CD14-positive monocyte (primary cell): ENCODE measurements at regions not wholly inside any gene's neighbourhood (a gene's known extent, or its start where the extent isn't known, plus 50 kb on each side); places are given as distances from the start of the nearest gene placed in this dataset.

ENCODE experiments used
- DNase-seq, 3 donors: peaks; one replicate each; pipeline ENCODE4 v3.0.0-alpha.2; 2011 to 2022
- H2AFZ ChIP-seq: 2 replicates; pipeline ENCODE4 v1.6.0; 2012; ENCODE audit warnings: mild to moderate bottlenecking, low read depth, low read length, inconsistent platforms; ENCODE audit not compliant: insufficient read depth, poor library complexity, severe bottlenecking
- H3K27ac ChIP-seq, 2 donors: 1 replicate in 1 of 2; 2 replicates in 1 of 2; pipeline ENCODE4 v1.5.1; 2012 to 2013; ENCODE audit warnings: low read length in 2 of 2, control low read depth in 1 of 2, inconsistent platforms in 1 of 2, low read depth in 1 of 2, mild to moderate bottlenecking in 1 of 2
- H3K27me3 ChIP-seq, 2 donors: one replicate each; pipeline versions ENCODE4 v1.6.0 to v1.6.1; 2011 to 2013; ENCODE audit warnings: low read length in 2 of 2; ENCODE audit not compliant: control insufficient read depth in 2 of 2, insufficient read depth in 2 of 2
- H3K36me3 ChIP-seq, 2 donors: replicated peaks in 1 of 2; 1 replicate in 1 of 2; 2 replicates in 1 of 2; pipeline versions ENCODE4 v1.5.1 to v1.6.1; 2012 to 2013; ENCODE audit warnings: low read length in 2 of 2, control low read depth in 1 of 2, inconsistent platforms in 1 of 2, mild to moderate bottlenecking in 1 of 2; ENCODE audit not compliant: insufficient read depth in 2 of 2, control insufficient read depth in 1 of 2
- H3K4me1 ChIP-seq, 2 donors: 1 replicate in 1 of 2; 2 replicates in 1 of 2; pipeline versions ENCODE4 v1.5.1 to v1.6.1; 2012 to 2013; ENCODE audit warnings: low read length in 2 of 2, control low read depth in 1 of 2, inconsistent platforms in 1 of 2, mild to moderate bottlenecking in 1 of 2, moderate library complexity in 1 of 2; ENCODE audit not compliant: insufficient read depth in 2 of 2, control insufficient read depth in 1 of 2
- H3K4me2 ChIP-seq: replicated peaks from 2 replicates; pipeline ENCODE3; 2012; ENCODE audit warnings: low read length, moderate library complexity, mild to moderate bottlenecking; ENCODE audit not compliant: poor library complexity, severe bottlenecking; ENCODE audit errors: extremely low read depth
- H3K4me3 ChIP-seq, 3 experiments: fragments of 200-600 bp in 1 of 3; sonication (generic) in 1 of 3; replicated peaks in 1 of 3; 1 replicate in 2 of 3; 2 replicates in 1 of 3; pipeline ENCODE4 v1.5.1; 2011 to 2013; ENCODE audit warnings: low read length in 3 of 3, mild to moderate bottlenecking in 3 of 3, control low read depth in 2 of 3, low read depth in 2 of 3, inconsistent platforms in 1 of 3, moderate library complexity in 1 of 3
- H3K79me2 ChIP-seq: 2 replicates; pipeline ENCODE4 v1.6.0; 2012; ENCODE audit warnings: mild to moderate bottlenecking, control low read depth, inconsistent platforms, low read length, moderate library complexity; ENCODE audit not compliant: insufficient read depth
- H3K9ac ChIP-seq: 2 replicates; pipeline ENCODE4 v1.6.0; 2017; ENCODE audit warnings: low read length, mild to moderate bottlenecking; ENCODE audit not compliant: insufficient read depth, poor library complexity, severe bottlenecking
- H3K9me3 ChIP-seq, 2 donors: replicated peaks in 1 of 2; 1 replicate in 1 of 2; 2 replicates in 1 of 2; pipeline versions ENCODE4 v1.5.1 to v1.6.1; 2012 to 2013; ENCODE audit warnings: low read length in 2 of 2, control low read depth in 1 of 2; ENCODE audit not compliant: control insufficient read depth in 1 of 2, insufficient read depth in 1 of 2
- H4K20me1 ChIP-seq: 2 replicates; pipeline ENCODE4 v1.6.0; 2012; ENCODE audit warnings: mild to moderate bottlenecking, low read length, control low read depth, moderate library complexity; ENCODE audit not compliant: insufficient read depth
- H3K27ac Mint-ChIP-seq, 7 donors: one replicate each; pipeline ENCODE4 v1.8.0; 2020; ENCODE audit warnings: mild to moderate bottlenecking in 7 of 7, mixed read lengths in 7 of 7, moderate library complexity in 6 of 7, inconsistent platforms in 2 of 7
- H3K27me3 Mint-ChIP-seq, 3 donors: one replicate each; pipeline ENCODE4 v1.8.0; 2021 to 2022; ENCODE audit warnings: low read depth in 3 of 3, mild to moderate bottlenecking in 3 of 3, mixed read lengths in 3 of 3, moderate library complexity in 3 of 3, inconsistent platforms in 1 of 3
- H3K36me3 Mint-ChIP-seq, 2 donors: one replicate each; pipeline ENCODE4 v1.8.0; 2020; ENCODE audit warnings: mixed read lengths in 2 of 2, inconsistent platforms in 1 of 2, mild to moderate bottlenecking in 1 of 2
- H3K4me1 Mint-ChIP-seq: one replicate; pipeline ENCODE4 v1.8.0; 2020; ENCODE audit warnings: mild to moderate bottlenecking, mixed read lengths
- H3K4me3 Mint-ChIP-seq, 2 donors: one replicate each; pipeline ENCODE4 v1.8.0; 2020; ENCODE audit warnings: mild to moderate bottlenecking in 2 of 2, mixed read lengths in 2 of 2, moderate library complexity in 1 of 2
- H3K9me3 Mint-ChIP-seq, 7 donors: one replicate each; pipeline ENCODE4 v1.8.0; 2020 to 2022; ENCODE audit warnings: mixed read lengths in 7 of 7, mild to moderate bottlenecking in 6 of 7, moderate library complexity in 6 of 7, inconsistent platforms in 2 of 7
- WGBS: methylation state at CpG from one replicate; pipeline ENCODE4 v1.1.5; 2013; ENCODE audit warnings: missing lambda C conversion rate; ENCODE audit not compliant: insufficient coverage; 5-methylcytosine and 5-hydroxymethylcytosine counted together
- intact Hi-C, 2 donors: fragments of 100-400 bp; cut with micrococcal nuclease; formaldehyde crosslinking; loops; one replicate each; pipeline versions ENCODE4 v1.15.0 to v1.15.1; 2023
- TF ChIP-seq, protein P1 (sequence below): fragments of 200-600 bp; IDR thresholded peaks from one replicate; pipeline ENCODE4 v1.8.0; 2022; ENCODE audit warnings: antibody characterized with exemption, mild to moderate bottlenecking

DNA sequence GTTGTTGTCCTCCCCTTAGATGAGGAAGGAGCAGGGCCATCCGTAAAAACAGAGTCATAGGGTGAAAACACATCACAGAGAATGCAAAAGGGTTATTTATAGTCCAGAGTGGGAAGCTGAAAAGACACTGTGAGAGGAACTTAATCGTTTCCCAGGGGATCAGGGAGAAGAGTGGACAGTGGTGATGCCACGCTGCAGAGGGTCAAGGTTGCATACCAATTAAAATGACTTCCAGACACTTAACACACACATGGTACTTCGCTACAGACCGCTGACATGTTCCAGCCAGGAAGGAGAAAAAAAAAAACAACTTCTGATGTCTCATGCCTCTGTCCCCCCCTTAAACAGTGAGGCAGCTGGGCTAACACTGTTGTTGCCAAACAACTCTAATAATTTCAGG, 713.8 kb upstream of the RBFOX1 start:
- Histone ChIP-seq H3K27me3 (no peaks in the 10 kb centered on the region), H3K36me3 (no peaks in the 10 kb centered on the region), H3K4me1 (no peaks in the 10 kb centered on the region), H2AFZ (no peak overlapping the region), H3K4me3 (no peak overlapping the region), H3K9ac (no peak overlapping the region), H3K27ac (no peak overlapping the region), H3K4me2 (no peak overlapping the region), H3K9me3 (peaks cover 0 to 4% of the 10 kb centered on the region in 2 donors), H3K79me2 (no peaks in the 10 kb centered on the region), H4K20me1 (no peaks in the 10 kb centered on the region)
- WGBS = 100% methylated on average over 2 of the region's 5 CpGs
- DNase-seq = no peak
- Mint-ChIP-seq H3K27ac (no peak overlapping the region), H3K36me3 (no peaks in the 10 kb centered on the region), H3K4me1 (no peaks in the 10 kb centered on the region), H3K27me3 (peaks cover 0 to 5% (median 3%) of the 10 kb centered on the region in 3 donors), H3K4me3 (no peak overlapping the region), H3K9me3 (peaks cover 0 to 3% (median 2%) of the 10 kb centered on the region in 7 donors)
- intact Hi-C loops = no loop called here
- TF ChIP-seq, protein P1, sequence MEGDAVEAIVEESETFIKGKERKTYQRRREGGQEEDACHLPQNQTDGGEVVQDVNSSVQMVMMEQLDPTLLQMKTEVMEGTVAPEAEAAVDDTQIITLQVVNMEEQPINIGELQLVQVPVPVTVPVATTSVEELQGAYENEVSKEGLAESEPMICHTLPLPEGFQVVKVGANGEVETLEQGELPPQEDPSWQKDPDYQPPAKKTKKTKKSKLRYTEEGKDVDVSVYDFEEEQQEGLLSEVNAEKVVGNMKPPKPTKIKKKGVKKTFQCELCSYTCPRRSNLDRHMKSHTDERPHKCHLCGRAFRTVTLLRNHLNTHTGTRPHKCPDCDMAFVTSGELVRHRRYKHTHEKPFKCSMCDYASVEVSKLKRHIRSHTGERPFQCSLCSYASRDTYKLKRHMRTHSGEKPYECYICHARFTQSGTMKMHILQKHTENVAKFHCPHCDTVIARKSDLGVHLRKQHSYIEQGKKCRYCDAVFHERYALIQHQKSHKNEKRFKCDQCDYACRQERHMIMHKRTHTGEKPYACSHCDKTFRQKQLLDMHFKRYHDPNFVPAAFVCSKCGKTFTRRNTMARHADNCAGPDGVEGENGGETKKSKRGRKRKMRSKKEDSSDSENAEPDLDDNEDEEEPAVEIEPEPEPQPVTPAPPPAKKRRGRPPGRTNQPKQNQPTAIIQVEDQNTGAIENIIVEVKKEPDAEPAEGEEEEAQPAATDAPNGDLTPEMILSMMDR = no peak

DNA sequence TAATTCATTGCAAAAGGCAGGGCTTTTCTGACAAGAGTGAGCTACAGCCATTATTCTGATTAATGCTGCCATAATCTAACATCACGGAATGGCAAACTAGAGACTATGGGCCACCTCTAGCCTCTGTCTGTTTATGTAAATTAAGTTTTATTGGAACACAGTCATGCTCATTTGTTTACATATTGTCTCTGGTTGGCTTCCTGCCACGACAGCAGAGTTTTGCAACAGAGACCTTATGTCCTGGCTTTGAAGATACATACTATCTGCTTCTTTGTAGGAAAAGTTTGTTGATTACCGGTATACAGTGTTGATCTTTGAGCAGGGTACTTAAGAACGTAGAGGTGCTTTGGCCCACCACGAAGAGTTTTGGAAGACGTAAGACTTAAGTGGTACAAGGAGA, 715.9 kb upstream of the RBFOX1 start:
- no peaks in the 10 kb centered on the region for H3K36me3 Mint-ChIP-seq
- H3K27me3 ChIP-seq = no peaks in the 10 kb centered on the region
- no peaks in the 10 kb centered on the region for H3K4me1 ChIP-seq
- no peak overlapping the region for H3K4me2 ChIP-seq
- peaks cover 0 to 4% of the 10 kb centered on the region in 2 donors for H3K9me3 ChIP-seq
- intact Hi-C loops = no loop called here
- no peak overlapping the region for H3K4me3 ChIP-seq
- no peak overlapping the region for H3K9ac ChIP-seq
- TF ChIP-seq, protein P1 = no peak
- no peak for DNase-seq
- H3K79me2 ChIP-seq = no peaks in the 10 kb centered on the region
- H2AFZ ChIP-seq = no peak overlapping the region
- no peak overlapping the region for H3K4me3 Mint-ChIP-seq
- H3K27ac Mint-ChIP-seq = no peak overlapping the region
- 90% methylated on average over 2 of the region's 6 CpGs for WGBS
- H3K27ac ChIP-seq = no peak overlapping the region
- no peaks in the 10 kb centered on the region for H4K20me1 ChIP-seq
- H3K4me1 Mint-ChIP-seq = no peaks in the 10 kb centered on the region
- H3K27me3 Mint-ChIP-seq = peaks cover 0 to 6% (median 3%) of the 10 kb centered on the region in 3 donors
- no peaks in the 10 kb centered on the region for H3K36me3 ChIP-seq
- peaks cover 0 to 6% (median 2%) of the 10 kb centered on the region in 7 donors for H3K9me3 Mint-ChIP-seq
